ENCODE measurements at regions not wholly inside any gene's neighbourhood (a gene's known extent, or its start where the extent isn't known, plus 50 kb on each side); places are given as distances from the start of the nearest gene placed in this dataset.

DNA sequence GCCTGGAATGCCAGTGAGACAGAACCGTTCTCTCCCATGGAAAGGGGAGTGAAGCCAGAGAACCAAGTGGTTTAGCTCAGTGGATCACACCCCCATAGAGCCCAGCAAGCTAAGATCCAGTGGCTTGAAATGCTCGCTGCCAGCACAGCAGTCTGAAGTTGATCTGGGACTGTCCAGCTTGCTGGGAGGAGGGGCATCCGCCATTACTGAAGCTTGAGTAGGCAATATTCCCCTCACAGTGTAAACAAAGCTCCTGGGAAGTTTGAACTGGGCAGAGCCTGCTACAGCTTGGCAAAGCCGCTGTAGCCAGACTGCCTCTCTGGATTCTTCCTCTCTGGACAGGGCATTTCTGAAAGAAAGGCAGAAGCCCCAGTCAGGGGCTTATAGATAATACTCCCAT lies 374.3 kb upstream of the DCN start:
- H3K27ac Mint-ChIP-seq: no peak overlapping the region
- TF ChIP-seq, protein P1, sequence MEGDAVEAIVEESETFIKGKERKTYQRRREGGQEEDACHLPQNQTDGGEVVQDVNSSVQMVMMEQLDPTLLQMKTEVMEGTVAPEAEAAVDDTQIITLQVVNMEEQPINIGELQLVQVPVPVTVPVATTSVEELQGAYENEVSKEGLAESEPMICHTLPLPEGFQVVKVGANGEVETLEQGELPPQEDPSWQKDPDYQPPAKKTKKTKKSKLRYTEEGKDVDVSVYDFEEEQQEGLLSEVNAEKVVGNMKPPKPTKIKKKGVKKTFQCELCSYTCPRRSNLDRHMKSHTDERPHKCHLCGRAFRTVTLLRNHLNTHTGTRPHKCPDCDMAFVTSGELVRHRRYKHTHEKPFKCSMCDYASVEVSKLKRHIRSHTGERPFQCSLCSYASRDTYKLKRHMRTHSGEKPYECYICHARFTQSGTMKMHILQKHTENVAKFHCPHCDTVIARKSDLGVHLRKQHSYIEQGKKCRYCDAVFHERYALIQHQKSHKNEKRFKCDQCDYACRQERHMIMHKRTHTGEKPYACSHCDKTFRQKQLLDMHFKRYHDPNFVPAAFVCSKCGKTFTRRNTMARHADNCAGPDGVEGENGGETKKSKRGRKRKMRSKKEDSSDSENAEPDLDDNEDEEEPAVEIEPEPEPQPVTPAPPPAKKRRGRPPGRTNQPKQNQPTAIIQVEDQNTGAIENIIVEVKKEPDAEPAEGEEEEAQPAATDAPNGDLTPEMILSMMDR (IDR thresholded peaks at IDR 0.05): no peak
- no peaks in the 10 kb centered on the region for H3K4me1 Mint-ChIP-seq
- no peaks in the 10 kb centered on the region for H3K27me3 Mint-ChIP-seq (ENCODE audit: low read depth, poor library complexity)
- no peak overlapping the region for H3K4me3 Mint-ChIP-seq
- peaks cover 17% of the 10 kb centered on the region for H3K36me3 Mint-ChIP-seq (ENCODE audit: low read depth)
- DNase-seq: no peak
- H3K9me3 Mint-ChIP-seq: peaks cover 28% of the 10 kb centered on the region

DNA sequence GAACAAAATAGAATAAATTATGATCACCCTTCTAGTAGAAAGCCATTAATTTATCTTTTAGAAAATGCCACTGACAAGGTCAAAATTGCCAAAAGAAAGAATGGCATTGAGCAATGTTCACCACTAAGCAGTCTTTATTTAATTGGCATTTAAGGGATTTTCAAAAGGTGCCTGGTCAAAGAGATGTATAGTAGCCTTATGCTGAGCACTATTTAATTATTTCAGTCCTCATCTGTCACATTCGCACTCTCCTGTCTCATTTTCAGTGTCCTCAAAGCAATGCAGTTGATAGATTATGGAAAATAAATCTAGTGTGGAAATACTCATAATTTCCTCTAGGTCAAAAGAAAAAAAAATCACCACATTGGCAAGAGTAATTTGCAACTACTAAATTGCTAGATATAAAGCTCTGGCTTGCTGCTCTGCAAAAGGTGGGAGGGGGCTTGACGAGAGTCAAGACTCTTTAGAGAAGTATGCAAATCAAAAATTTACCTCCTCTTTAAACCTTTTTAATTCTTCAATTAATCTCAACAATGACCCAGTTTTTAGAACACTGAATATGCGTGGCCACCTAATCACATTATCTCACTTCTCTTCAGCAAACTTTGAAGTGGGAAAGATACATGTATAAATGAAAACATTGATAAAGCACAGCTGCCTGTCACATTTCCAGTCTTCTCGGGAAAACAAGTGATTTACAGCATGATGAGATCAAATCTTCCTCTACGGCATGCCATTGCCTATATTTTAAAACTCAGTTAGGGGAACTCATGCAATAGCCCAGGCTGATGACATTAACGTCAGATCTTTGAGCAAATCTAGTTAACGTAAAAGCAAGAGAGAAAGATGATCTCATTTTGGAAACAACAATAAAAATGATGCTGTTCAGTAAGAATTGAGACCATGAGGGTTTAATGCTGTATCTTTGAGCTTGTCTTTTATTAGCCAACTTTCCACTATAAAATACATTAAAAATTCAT lies 373.1 kb upstream of the DCN start:
- peaks cover 29% of the 10 kb centered on the region for H3K9me3 Mint-ChIP-seq

DNA sequence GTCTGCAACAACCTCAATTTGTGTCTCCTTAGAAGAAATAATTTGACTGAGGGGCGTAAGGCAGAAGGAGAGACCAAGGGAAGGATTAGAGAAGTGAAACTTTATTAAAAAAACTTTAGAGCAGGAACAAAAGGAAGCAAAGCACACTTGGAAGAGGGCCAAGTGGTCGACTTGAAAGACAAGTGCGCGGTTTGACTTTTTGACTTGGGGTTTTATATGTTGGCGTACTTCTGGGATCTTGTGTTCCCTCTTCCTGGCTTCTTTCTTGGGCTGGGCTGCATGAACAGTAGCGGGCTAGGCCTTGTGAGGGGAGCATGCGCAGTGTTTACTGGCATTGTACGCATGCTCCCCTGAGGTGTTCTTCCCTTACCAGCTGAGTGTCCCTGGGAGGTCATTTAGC lies 369.3 kb upstream of the DCN start:
- TF ChIP-seq, protein P1 (IDR thresholded peaks at IDR 0.05): no peak
- no peak overlapping the region for H3K27ac Mint-ChIP-seq
- no peaks in the 10 kb centered on the region for H3K27me3 Mint-ChIP-seq (ENCODE audit: low read depth, poor library complexity)
- peaks cover 22% of the 10 kb centered on the region for H3K9me3 Mint-ChIP-seq
- no peaks in the 10 kb centered on the region for H3K4me1 Mint-ChIP-seq
- peaks cover 12% of the 10 kb centered on the region for H3K36me3 Mint-ChIP-seq (ENCODE audit: low read depth)
- DNase-seq: no peak
- H3K4me3 Mint-ChIP-seq: no peak overlapping the region

More for the DNA sequence above, 373.1 kb upstream of the DCN start:
- H3K4me1 Mint-ChIP-seq: no peaks in the 10 kb centered on the region
- no peak overlapping the region for H3K27ac Mint-ChIP-seq
- H3K36me3 Mint-ChIP-seq (ENCODE audit: low read depth): peaks cover 17% of the 10 kb centered on the region
- H3K27me3 Mint-ChIP-seq (ENCODE audit: low read depth, poor library complexity): no peaks in the 10 kb centered on the region
- H3K4me3 Mint-ChIP-seq: no peak overlapping the region
- TF ChIP-seq, protein P1 (IDR thresholded peaks at IDR 0.05): no peak
- no peak for DNase-seq

DNA sequence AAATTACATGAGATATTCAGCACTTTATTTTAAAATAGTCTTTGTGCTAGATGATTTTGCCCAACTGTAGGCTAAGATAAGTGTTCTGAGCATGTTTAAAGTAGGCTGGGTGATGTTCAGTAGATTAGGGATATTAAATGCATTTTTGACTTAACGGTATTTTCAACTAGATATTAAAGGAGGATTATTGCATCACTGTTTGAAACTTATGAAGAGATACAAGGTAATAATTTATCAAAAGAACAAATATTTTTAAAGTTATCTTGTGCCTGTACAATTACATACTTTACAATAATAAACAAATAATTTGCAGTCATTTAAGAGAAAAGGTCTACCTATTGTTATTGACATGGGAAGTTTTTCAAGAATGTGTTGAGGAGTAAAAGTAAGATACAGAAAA lies 368.6 kb upstream of the DCN start:
- no peak overlapping the region for H3K4me3 Mint-ChIP-seq
- no peak overlapping the region for H3K27ac Mint-ChIP-seq
- H3K36me3 Mint-ChIP-seq (ENCODE audit: low read depth): peaks cover 14% of the 10 kb centered on the region
- no peaks in the 10 kb centered on the region for H3K27me3 Mint-ChIP-seq (ENCODE audit: low read depth, poor library complexity)
- peaks cover 29% of the 10 kb centered on the region for H3K9me3 Mint-ChIP-seq
- no peak for DNase-seq
- no peaks in the 10 kb centered on the region for H3K4me1 Mint-ChIP-seq
- TF ChIP-seq, protein P1 (IDR thresholded peaks at IDR 0.05): no peak

DNA sequence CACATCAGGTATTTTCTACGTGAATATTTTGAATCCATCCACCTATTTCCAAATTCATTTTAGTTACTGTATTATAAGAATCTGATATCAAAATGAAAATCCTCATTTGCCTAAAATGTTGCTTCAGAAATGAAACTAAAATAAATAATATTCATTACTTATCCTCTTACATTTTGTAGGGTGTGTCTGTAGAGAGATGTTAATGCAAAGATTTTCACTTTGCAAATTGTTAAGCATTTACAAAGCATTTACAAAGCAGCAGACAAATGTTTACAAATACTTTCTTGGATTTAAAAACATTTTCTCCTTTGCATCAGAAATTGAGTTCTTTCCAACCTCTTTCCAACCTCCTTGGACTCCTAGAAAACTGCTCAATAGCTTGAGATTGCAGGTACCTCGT lies 360.0 kb upstream of the DCN start:
- no peak for DNase-seq
- TF ChIP-seq, protein P1 (IDR thresholded peaks at IDR 0.05): no peak
- no peaks in the 10 kb centered on the region for H3K27me3 Mint-ChIP-seq (ENCODE audit: low read depth, poor library complexity)

More for the DNA sequence above, 360.0 kb upstream of the DCN start:
- peaks cover 19% of the 10 kb centered on the region for H3K9me3 Mint-ChIP-seq
- peaks cover 9% of the 10 kb centered on the region for H3K36me3 Mint-ChIP-seq (ENCODE audit: low read depth)
- H3K27ac Mint-ChIP-seq: no peak overlapping the region
- no peak overlapping the region for H3K4me3 Mint-ChIP-seq
- H3K4me1 Mint-ChIP-seq: peaks cover 20% of the 10 kb centered on the region

All from nephron progenitor cell (in vitro differentiated cells).